ENCODE measurements at regions not wholly inside any gene's neighbourhood (a gene's known extent, or its start where the extent isn't known, plus 50 kb on each side); places are given as distances from the start of the nearest gene placed in this dataset.

DNA sequence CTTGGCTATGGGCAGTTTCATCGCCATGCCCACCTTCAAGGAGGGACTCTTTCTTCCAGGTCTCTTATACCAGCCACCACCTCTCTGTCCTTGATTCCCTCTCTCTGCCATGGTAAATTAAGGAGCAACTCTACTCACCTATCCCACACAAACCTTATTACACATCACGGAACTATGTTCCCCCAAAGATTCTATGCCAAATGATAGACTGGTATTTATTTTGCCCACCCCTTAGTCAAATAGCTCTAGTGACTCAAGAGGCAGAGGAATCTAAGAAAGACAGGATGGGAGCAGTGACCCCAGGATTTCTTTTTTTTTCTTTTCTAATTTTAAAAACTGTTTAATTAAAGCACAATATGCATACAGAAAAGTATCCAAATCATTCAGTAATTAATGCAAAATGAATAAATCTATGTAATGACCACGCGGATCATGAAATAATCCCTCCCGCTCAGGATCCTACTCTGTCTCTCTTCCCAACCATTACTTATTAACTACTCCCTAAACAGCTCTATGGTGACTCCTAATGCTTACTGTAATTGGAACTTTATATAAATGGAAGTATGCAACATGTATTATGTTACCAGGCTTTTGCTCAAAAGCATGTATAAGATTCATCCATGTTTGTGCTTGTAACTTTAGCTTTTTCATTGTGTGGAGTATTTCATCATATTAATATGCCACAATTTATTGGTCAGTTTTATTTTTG is 410.8 kb upstream of the RASGRP1 start:
- no peak overlapping the region for H3K27ac ChIP-seq (ENCODE audit: low read depth in 1 of 2, low read length in 1 of 2)

DNA sequence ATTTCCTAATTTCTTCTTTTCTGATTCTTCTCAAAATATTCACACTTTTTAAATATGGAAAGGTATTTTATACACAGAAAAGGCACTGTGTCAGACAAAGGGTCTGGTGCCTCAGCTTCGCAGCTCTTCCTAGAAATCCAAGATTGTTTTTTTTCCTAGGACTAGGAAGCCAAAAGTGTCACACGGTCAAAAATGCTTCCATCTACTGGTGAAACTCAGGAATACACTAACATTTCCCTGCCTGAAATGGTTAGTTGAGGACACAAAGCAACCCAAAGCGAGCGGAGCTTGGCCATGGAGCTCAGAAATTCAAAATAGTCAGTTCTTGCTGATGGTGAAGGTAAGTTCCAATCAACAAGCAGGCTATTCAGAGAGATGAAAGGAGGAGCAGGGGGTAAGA is 426.5 kb upstream of the RASGRP1 start:
- peak in 2 of 3 donors; percentile 76 to 81 for DNase-seq
- no peak overlapping the region for H3K27ac ChIP-seq (ENCODE audit: low read depth in 1 of 2, low read length in 1 of 2)

More for the DNA sequence above, 410.8 kb upstream of the RASGRP1 start:
- WGBS, 2 donors: 75 to 90% methylated on average over 5 of the region's 5 CpGs
- ATAC-seq (ENCODE audit: insufficient read depth, low FRiP score) (no peak), DNase-seq (no peak)
- TF ChIP-seq, protein P1, sequence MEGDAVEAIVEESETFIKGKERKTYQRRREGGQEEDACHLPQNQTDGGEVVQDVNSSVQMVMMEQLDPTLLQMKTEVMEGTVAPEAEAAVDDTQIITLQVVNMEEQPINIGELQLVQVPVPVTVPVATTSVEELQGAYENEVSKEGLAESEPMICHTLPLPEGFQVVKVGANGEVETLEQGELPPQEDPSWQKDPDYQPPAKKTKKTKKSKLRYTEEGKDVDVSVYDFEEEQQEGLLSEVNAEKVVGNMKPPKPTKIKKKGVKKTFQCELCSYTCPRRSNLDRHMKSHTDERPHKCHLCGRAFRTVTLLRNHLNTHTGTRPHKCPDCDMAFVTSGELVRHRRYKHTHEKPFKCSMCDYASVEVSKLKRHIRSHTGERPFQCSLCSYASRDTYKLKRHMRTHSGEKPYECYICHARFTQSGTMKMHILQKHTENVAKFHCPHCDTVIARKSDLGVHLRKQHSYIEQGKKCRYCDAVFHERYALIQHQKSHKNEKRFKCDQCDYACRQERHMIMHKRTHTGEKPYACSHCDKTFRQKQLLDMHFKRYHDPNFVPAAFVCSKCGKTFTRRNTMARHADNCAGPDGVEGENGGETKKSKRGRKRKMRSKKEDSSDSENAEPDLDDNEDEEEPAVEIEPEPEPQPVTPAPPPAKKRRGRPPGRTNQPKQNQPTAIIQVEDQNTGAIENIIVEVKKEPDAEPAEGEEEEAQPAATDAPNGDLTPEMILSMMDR (IDR thresholded peaks at IDR 0.05; ENCODE audit: control extremely low read depth, extremely low read depth): no peak
- H3K27me3 ChIP-seq (ENCODE audit: control insufficient read depth in 3 of 3, insufficient read depth in 3 of 3, low read length in 2 of 3): no peaks in the 10 kb centered on the region
- H3K4me3 ChIP-seq: no peak overlapping the region
- H3K9me3 ChIP-seq (ENCODE audit: control insufficient read depth in 4 of 4, insufficient read depth in 3 of 4, low read length in 3 of 4): peaks cover 0 to 4% (median 0%) of the 10 kb centered on the region in 4 donors
- H3K4me1 ChIP-seq (ENCODE audit: control insufficient read depth in 5 of 5, insufficient read depth in 5 of 5, low read length in 5 of 5): no peaks in the 10 kb centered on the region
- no peaks in the 10 kb centered on the region for H3K36me3 ChIP-seq (ENCODE audit: control insufficient read depth in 4 of 4, insufficient read depth in 4 of 4, low read length in 4 of 4)
- H3K9ac ChIP-seq (ENCODE audit: insufficient read depth in 1 of 2, low read length in 2 of 2): no peak overlapping the region

DNA sequence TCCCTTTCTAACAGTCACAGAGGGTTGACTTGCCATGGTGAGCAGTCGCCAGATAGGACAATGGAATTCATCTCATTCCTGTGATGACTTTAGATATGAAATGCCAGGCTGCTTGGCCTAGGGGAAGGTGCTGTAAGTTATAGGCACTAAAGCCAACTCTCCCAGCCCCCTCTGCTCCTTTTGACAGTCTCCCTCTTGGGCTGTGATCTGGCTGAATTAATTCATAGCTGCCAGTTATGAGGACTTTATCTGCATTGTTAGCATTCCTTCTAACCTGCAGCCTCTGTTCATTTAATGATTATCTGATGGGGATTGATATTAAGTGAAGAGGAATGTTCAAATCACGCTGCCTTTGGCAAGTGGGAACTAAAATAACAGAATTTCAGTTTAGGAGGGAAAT is 427.1 kb upstream of the RASGRP1 start:
- no peak overlapping the region for H3K9ac ChIP-seq (ENCODE audit: insufficient read depth in 1 of 2, low read length in 2 of 2)
- no peaks in the 10 kb centered on the region for H3K9me3 ChIP-seq (ENCODE audit: control insufficient read depth in 4 of 4, insufficient read depth in 3 of 4, low read length in 3 of 4)
- H3K27me3 ChIP-seq (ENCODE audit: control insufficient read depth in 3 of 3, insufficient read depth in 3 of 3, low read length in 2 of 3): no peaks in the 10 kb centered on the region
- WGBS, 2 donors: 77 to 81% methylated on average over 2 of the region's 2 CpGs
- H3K27ac ChIP-seq (ENCODE audit: low read depth in 1 of 2, low read length in 1 of 2): peak overlapping the region in 1 of 2 donors; percentile 11
- H3K4me3 ChIP-seq: no peak overlapping the region
- H3K4me1 ChIP-seq (ENCODE audit: control insufficient read depth in 5 of 5, insufficient read depth in 5 of 5, low read length in 5 of 5): peaks cover 1 to 49% (median 20%) of the 10 kb centered on the region in 5 donors
- DNase-seq (peak in 2 of 3 donors; percentile 5 to 7), ATAC-seq (ENCODE audit: insufficient read depth, low FRiP score) (no peak)
- TF ChIP-seq, protein P1 (IDR thresholded peaks at IDR 0.05; ENCODE audit: control extremely low read depth, extremely low read depth): no peak
- no peaks in the 10 kb centered on the region for H3K36me3 ChIP-seq (ENCODE audit: control insufficient read depth in 4 of 4, insufficient read depth in 4 of 4, low read length in 4 of 4)

More for the DNA sequence above, 426.5 kb upstream of the RASGRP1 start:
- no peaks in the 10 kb centered on the region for H3K9me3 ChIP-seq (ENCODE audit: control insufficient read depth in 4 of 4, insufficient read depth in 3 of 4, low read length in 3 of 4)
- no peak overlapping the region for H3K4me3 ChIP-seq
- no peaks in the 10 kb centered on the region for H3K36me3 ChIP-seq (ENCODE audit: control insufficient read depth in 4 of 4, insufficient read depth in 4 of 4, low read length in 4 of 4)
- 54% methylated on average over 4 of the region's 4 CpGs for WGBS, 2 donors
- H3K4me1 ChIP-seq (ENCODE audit: control insufficient read depth in 5 of 5, insufficient read depth in 5 of 5, low read length in 5 of 5): peaks cover 1 to 43% (median 15%) of the 10 kb centered on the region in 5 donors
- H3K9ac ChIP-seq (ENCODE audit: insufficient read depth in 1 of 2, low read length in 2 of 2): no peak overlapping the region
- no peak for ATAC-seq (ENCODE audit: insufficient read depth, low FRiP score)
- TF ChIP-seq, protein P1 (IDR thresholded peaks at IDR 0.05; ENCODE audit: control extremely low read depth, extremely low read depth): no peak
- no peaks in the 10 kb centered on the region for H3K27me3 ChIP-seq (ENCODE audit: control insufficient read depth in 3 of 3, insufficient read depth in 3 of 3, low read length in 2 of 3)
